ENCODE measurements at regions not wholly inside any gene's neighbourhood (a gene's known extent, or its start where the extent isn't known, plus 50 kb on each side); places are given as distances from the start of the nearest gene placed in this dataset.
A peak's percentile ranks its signal among the peaks of the same experiment; 100 is the strongest.

DNA sequence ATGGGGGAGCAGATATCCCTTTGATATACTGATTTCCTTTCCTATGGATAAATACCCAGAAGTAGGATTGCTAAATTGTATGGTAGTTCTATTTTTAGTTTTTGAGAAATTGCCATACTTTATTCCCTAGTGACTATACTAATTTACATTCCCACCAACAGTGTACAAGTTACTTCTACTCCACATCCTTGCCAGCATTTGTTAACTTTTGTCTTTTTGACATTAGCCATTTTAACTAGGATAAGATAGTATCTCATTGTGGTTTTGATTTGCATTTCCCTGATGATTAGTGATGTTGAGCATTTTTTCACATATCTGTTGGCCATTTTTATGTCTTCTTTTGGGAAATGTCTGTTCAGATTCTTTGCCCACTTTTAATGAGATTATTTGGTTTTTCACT lies 620.6 kb upstream of the CAMK1G start:
- Histone ChIP-seq H3K9me3 (replicated peaks; ENCODE audit: control insufficient read depth, low read depth, low read length) (peaks cover 12% of the 10 kb centered on the region), H3K27ac (ENCODE audit: low read length) (no peak overlapping the region)

DNA sequence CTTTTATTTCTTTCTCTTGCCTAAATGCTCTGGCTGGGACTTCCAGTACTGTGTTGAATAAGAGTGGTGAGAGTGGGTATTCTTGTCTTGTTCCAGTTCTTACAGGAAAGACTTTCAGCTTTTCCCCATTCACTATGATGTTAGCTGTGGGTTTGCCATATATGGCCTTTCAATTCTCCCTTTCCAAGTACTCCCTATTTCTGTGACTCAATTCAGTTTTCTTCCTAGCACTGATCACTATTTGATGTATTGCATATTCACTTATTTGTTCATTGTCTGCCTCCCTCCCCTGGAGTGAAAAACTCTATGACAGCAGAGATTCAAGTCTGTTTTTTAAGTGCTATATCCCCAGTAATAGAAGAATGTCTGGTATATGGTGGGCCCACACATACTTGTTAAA lies 618.2 kb upstream of the CAMK1G start:
- H3K4me3 ChIP-seq (ENCODE audit: low read length) = no peak overlapping the region
- H3K4me1 ChIP-seq (ENCODE audit: control insufficient read depth, insufficient read depth, low read length) = no peaks in the 10 kb centered on the region
- no peaks in the 10 kb centered on the region for H3K36me3 ChIP-seq (ENCODE audit: control insufficient read depth, insufficient read depth, low read length)

More for the DNA sequence above, 620.6 kb upstream of the CAMK1G start:
- H3K4me3 ChIP-seq (ENCODE audit: low read length) = no peak overlapping the region
- H3K36me3 ChIP-seq (ENCODE audit: control insufficient read depth, insufficient read depth, low read length) = no peaks in the 10 kb centered on the region
- no peak for DNase-seq
- H3K4me1 ChIP-seq (ENCODE audit: control insufficient read depth, insufficient read depth, low read length) = no peaks in the 10 kb centered on the region
- no peaks in the 10 kb centered on the region for H3K27me3 ChIP-seq (ENCODE audit: control insufficient read depth, insufficient read depth, low read length)

DNA sequence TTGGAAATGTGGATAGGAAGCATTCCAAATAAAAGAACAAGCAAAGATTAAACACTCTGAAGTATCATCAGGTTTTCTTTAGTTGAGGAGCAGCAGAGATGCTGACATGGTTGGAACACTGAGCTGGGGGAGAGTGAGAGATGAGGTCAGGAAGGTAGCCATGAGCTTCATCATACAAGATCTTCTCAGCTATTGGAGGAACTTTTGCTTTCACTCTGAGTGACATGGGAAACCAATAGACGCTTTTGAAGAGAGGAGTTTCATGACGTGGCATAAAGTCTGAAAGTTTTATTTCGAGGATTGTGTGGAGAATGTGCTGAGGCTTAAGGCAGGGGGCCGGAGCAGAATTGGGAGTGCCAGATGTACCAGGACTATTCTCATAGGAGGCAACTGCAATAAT lies 616.2 kb upstream of the CAMK1G start:
- Histone ChIP-seq H3K9me3 (replicated peaks; ENCODE audit: control insufficient read depth, low read depth, low read length) (no peaks in the 10 kb centered on the region), H3K27me3 (ENCODE audit: control insufficient read depth, insufficient read depth, low read length) (no peaks in the 10 kb centered on the region), H3K4me1 (ENCODE audit: control insufficient read depth, insufficient read depth, low read length) (no peaks in the 10 kb centered on the region), H3K27ac (ENCODE audit: low read length) (no peak overlapping the region), H3K36me3 (ENCODE audit: control insufficient read depth, insufficient read depth, low read length) (no peaks in the 10 kb centered on the region), H3K4me3 (ENCODE audit: low read length) (no peak overlapping the region)
- WGBS (ENCODE audit: insufficient coverage) = 63% methylated on average over 4 of the region's 4 CpGs
- DNase-seq = no peak

More for the DNA sequence above, 618.2 kb upstream of the CAMK1G start:
- H3K27me3 ChIP-seq (ENCODE audit: control insufficient read depth, insufficient read depth, low read length) = no peaks in the 10 kb centered on the region
- H3K9me3 ChIP-seq (replicated peaks; ENCODE audit: control insufficient read depth, low read depth, low read length) = no peaks in the 10 kb centered on the region
- H3K27ac ChIP-seq (ENCODE audit: low read length) = no peak overlapping the region
- no peak for DNase-seq

DNA sequence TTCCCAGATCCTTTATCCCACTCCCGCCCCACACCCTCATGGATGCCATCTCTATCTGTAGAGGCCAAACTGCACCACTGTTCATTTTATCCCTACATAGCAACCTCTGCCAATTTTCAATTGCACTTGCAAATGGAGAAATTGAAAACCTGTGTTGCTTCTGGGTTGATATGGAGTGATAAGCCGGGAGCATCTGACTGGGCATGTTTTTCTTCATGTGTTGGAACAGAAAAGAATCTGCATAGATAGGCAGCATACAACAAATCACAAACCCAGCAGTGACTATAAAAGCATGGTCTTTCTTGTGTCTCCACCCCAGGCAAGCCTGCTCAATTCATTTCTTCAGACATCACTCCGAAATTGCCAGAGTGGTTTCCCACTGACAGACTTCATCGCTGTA lies 608.8 kb upstream of the CAMK1G start:
- no peak overlapping the region for H3K27ac ChIP-seq (ENCODE audit: low read length)
- WGBS (ENCODE audit: insufficient coverage) = no CpG with 5 or more reads among the region's 4 CpGs
- no peak for DNase-seq
- H3K4me3 ChIP-seq (ENCODE audit: low read length) = no peak overlapping the region
- H3K9me3 ChIP-seq (replicated peaks; ENCODE audit: control insufficient read depth, low read depth, low read length) = no peaks in the 10 kb centered on the region
- H3K27me3 ChIP-seq (ENCODE audit: control insufficient read depth, insufficient read depth, low read length) = no peaks in the 10 kb centered on the region
- H3K36me3 ChIP-seq (ENCODE audit: control insufficient read depth, insufficient read depth, low read length) = no peaks in the 10 kb centered on the region
- H3K4me1 ChIP-seq (ENCODE audit: control insufficient read depth, insufficient read depth, low read length) = no peaks in the 10 kb centered on the region

DNA sequence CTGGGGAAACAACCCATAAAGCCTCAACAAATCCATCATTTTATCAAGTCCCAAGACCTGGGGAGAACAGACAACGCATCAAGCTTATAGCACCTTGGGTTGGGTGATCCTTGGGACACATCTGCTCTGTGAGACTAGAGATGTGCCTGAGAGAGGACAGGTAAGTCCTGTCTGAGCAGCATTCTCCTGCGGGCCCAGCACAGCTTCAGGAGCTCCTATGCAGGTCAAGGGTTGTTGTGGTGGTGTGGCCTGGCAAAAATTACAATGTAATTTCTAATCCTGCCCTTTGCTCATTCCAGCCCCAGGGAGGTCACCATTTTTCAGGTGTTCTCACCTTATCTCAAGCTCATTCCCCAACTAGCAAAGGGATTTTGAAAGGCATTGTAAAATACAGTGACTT lies 608.1 kb upstream of the CAMK1G start:
- WGBS (ENCODE audit: insufficient coverage) = 100% methylated on average over 1 of the region's 2 CpGs
- no peaks in the 10 kb centered on the region for H3K4me1 ChIP-seq (ENCODE audit: control insufficient read depth, insufficient read depth, low read length)
- H3K9me3 ChIP-seq (replicated peaks; ENCODE audit: control insufficient read depth, low read depth, low read length) = no peaks in the 10 kb centered on the region
- no peaks in the 10 kb centered on the region for H3K27me3 ChIP-seq (ENCODE audit: control insufficient read depth, insufficient read depth, low read length)
- H3K4me3 ChIP-seq (ENCODE audit: low read length) = no peak overlapping the region
- no peaks in the 10 kb centered on the region for H3K36me3 ChIP-seq (ENCODE audit: control insufficient read depth, insufficient read depth, low read length)
- H3K27ac ChIP-seq (ENCODE audit: low read length) = no peak overlapping the region
- DNase-seq = no peak

DNA sequence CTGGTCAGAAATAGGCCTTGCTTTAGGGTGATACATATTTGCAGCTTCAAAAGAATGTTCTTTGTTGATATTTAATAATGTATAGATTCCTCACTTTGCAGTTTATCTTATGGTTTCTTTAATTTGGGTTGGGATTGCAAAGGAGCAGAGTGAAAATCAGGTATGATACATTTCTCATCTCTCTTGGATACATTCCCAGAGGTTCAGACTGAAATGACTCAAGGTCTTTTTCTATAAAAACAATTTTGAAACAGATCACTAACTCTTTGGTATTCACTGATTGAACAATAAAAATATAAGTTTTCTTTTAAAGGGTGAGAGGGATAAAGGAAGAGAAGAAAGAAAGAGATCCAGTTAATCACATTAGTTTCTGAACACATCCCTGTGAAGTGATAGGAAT lies 606.5 kb upstream of the CAMK1G start:
- no peak for DNase-seq

DNA sequence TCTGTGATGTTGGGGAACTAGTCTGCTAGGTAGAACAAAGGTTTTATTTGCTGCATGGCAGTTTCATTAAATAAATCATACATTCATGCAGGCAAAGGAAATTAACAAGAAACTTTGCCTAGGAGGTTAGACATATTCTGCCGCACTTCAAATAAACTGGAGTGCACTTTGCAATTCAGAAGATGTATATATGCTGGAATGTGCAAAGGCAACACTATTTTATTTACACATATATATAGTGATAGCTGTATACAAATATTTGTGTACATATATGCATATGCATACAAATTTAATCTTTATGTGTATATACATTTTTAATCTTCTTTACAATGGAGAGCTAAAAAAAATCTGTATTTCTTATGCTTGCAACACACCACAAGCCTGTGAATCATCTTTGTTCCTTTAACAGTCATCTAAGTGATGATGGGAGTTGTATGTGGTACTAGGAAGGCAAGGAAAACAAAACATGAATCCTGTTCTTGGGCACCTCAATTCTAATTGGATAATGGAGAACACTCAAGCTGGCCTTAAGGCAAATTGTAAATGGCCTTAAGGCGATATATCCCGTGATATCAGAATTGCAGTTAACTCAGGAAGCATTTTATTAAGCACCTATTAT lies 605.8 kb upstream of the CAMK1G start:
- H3K9me3 ChIP-seq (replicated peaks; ENCODE audit: control insufficient read depth, low read depth, low read length) = no peaks in the 10 kb centered on the region
- H3K27ac ChIP-seq (ENCODE audit: low read length) = no peak overlapping the region
- no peak for DNase-seq
- WGBS (ENCODE audit: insufficient coverage) = no CpG with 5 or more reads among the region's 3 CpGs
- H3K27me3 ChIP-seq (ENCODE audit: control insufficient read depth, insufficient read depth, low read length) = no peaks in the 10 kb centered on the region
- no peak overlapping the region for H3K4me3 ChIP-seq (ENCODE audit: low read length)
- H3K4me1 ChIP-seq (ENCODE audit: control insufficient read depth, insufficient read depth, low read length) = no peaks in the 10 kb centered on the region
- no peaks in the 10 kb centered on the region for H3K36me3 ChIP-seq (ENCODE audit: control insufficient read depth, insufficient read depth, low read length)

More for the DNA sequence above, 606.5 kb upstream of the CAMK1G start:
- Histone ChIP-seq H3K27ac (ENCODE audit: low read length) (no peak overlapping the region), H3K4me1 (ENCODE audit: control insufficient read depth, insufficient read depth, low read length) (no peaks in the 10 kb centered on the region), H3K4me3 (ENCODE audit: low read length) (no peak overlapping the region), H3K27me3 (ENCODE audit: control insufficient read depth, insufficient read depth, low read length) (no peaks in the 10 kb centered on the region), H3K36me3 (ENCODE audit: control insufficient read depth, insufficient read depth, low read length) (no peaks in the 10 kb centered on the region), H3K9me3 (replicated peaks; ENCODE audit: control insufficient read depth, low read depth, low read length) (no peaks in the 10 kb centered on the region)

DNA sequence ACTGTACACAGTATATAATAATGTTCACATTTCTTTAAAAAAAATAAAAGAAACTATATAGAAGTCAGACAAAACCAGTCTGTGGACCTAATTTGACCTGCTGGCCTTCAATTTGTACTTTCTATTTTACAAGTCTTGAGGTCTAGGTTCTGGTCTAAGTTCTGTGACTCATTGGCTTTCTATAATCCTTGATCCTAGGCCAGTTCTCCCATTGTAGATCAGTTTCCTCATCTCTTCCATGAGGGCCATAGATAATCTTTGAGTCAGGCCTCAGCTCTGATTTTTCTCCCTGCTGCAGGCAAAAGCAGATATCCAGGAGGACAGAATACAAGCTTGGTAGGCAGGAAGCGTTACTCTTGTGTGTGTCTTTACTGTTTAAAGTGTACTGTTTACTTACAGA lies 603.7 kb upstream of the CAMK1G start:
- H3K36me3 ChIP-seq (ENCODE audit: control insufficient read depth, insufficient read depth, low read length) = no peaks in the 10 kb centered on the region

DNA sequence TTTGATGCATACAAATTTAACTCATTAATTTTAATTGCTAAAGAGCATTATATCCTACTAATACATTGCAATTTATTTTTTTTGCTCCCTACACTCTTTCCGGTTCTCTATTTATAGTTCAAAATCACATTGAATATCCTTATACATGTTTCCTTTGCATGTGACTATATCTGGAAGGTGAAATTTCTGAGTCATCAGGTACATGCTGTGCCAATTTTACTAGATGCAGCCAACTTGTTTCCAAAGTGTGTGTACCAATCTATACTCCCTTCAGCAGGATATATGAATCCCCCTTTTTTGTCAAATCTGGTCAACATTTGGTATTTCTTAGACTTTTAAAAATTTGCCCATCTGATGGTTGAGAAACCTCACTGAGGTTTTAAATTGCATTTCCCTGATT lies 602.9 kb upstream of the CAMK1G start:
- no CpG with 5 or more reads among the region's 1 CpG for WGBS (ENCODE audit: insufficient coverage)
- H3K4me1 ChIP-seq (ENCODE audit: control insufficient read depth, insufficient read depth, low read length) = no peaks in the 10 kb centered on the region
- DNase-seq = peak; percentile 9
- H3K4me3 ChIP-seq (ENCODE audit: low read length) = no peak overlapping the region
- no peaks in the 10 kb centered on the region for H3K27me3 ChIP-seq (ENCODE audit: control insufficient read depth, insufficient read depth, low read length)
- no peak overlapping the region for H3K27ac ChIP-seq (ENCODE audit: low read length)
- H3K9me3 ChIP-seq (replicated peaks; ENCODE audit: control insufficient read depth, low read depth, low read length) = no peaks in the 10 kb centered on the region
- H3K36me3 ChIP-seq (ENCODE audit: control insufficient read depth, insufficient read depth, low read length) = no peaks in the 10 kb centered on the region

More for the DNA sequence above, 603.7 kb upstream of the CAMK1G start:
- no peaks in the 10 kb centered on the region for H3K27me3 ChIP-seq (ENCODE audit: control insufficient read depth, insufficient read depth, low read length)
- no peak overlapping the region for H3K4me3 ChIP-seq (ENCODE audit: low read length)
- H3K4me1 ChIP-seq (ENCODE audit: control insufficient read depth, insufficient read depth, low read length) = no peaks in the 10 kb centered on the region
- H3K27ac ChIP-seq (ENCODE audit: low read length) = no peak overlapping the region
- no peak for DNase-seq
- H3K9me3 ChIP-seq (replicated peaks; ENCODE audit: control insufficient read depth, low read depth, low read length) = no peaks in the 10 kb centered on the region
- no CpG with 5 or more reads among the region's 1 CpG for WGBS (ENCODE audit: insufficient coverage)

DNA sequence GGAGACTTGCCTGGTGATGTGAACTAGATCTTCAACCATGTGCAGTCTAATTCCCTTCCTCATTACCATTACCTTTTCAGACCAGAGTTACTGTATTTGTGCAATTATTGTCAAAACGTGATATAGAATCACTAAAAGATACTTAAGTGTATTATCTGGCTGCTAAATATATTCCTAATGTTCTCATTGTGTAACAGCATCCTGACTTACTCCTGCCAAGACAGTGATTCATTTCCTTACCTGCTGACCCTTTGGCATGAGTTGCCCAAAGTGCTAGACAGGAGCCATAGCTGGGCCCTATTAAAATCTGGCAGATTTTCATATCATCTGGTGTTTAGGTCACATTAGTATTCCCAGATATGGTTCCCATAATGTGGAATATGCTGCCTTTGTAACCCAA lies 598.3 kb upstream of the CAMK1G start:
- Histone ChIP-seq H3K9me3 (replicated peaks; ENCODE audit: control insufficient read depth, low read depth, low read length) (no peaks in the 10 kb centered on the region), H3K4me3 (ENCODE audit: low read length) (no peak overlapping the region), H3K4me1 (ENCODE audit: control insufficient read depth, insufficient read depth, low read length) (peaks cover 4% of the 10 kb centered on the region), H3K27me3 (ENCODE audit: control insufficient read depth, insufficient read depth, low read length) (no peaks in the 10 kb centered on the region), H3K27ac (ENCODE audit: low read length) (peak overlapping the region; percentile 26), H3K36me3 (ENCODE audit: control insufficient read depth, insufficient read depth, low read length) (no peaks in the 10 kb centered on the region)
- WGBS (ENCODE audit: insufficient coverage) = no CpG with 5 or more reads among the region's 1 CpG
- peak; percentile 20 for DNase-seq

DNA sequence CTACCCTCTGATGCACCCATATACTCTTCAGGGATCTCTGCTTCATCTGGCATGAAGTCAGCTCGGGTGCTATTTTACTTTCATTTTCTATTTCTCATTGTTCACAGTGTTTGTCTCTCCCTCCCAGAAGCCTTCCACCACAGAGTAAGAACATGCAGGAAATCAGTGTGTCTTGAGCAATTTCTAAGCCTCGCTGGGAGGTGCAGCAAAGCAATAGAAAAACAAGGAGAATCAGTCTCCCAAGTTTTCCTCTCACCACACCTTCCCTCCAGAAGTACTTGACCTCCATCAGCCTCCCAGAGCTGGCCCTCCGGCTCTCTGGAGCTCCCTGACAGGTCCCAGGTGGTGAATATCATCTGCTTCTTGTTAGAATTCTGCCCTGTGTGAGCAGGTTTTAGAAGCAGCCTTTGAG lies 594.7 kb upstream of the CAMK1G start:
- H3K4me3 ChIP-seq (ENCODE audit: low read length) = peak overlapping the region; percentile 31
- DNase-seq = peak; percentile 47
- 0% methylated on average over 2 of the region's 3 CpGs for WGBS (ENCODE audit: insufficient coverage)
- no peaks in the 10 kb centered on the region for H3K9me3 ChIP-seq (replicated peaks; ENCODE audit: control insufficient read depth, low read depth, low read length)
- H3K27ac ChIP-seq (ENCODE audit: low read length) = peak overlapping the region; percentile 72
- H3K4me1 ChIP-seq (ENCODE audit: control insufficient read depth, insufficient read depth, low read length) = peaks cover 4% of the 10 kb centered on the region
- H3K27me3 ChIP-seq (ENCODE audit: control insufficient read depth, insufficient read depth, low read length) = no peaks in the 10 kb centered on the region
- no peaks in the 10 kb centered on the region for H3K36me3 ChIP-seq (ENCODE audit: control insufficient read depth, insufficient read depth, low read length)
